Skeletal muscle satellite cell (primary cell): ENCODE measurements at regions not wholly inside any gene's neighbourhood (a gene's known extent, or its start where the extent isn't known, plus 50 kb on each side); places are given as distances from the start of the nearest gene placed in this dataset.

Experiments used
- H3K27me3 ChIP-seq: 2 replicates; pipeline ENCODE4 v1.7.0; 2013; ENCODE audit warnings: low read length; ENCODE audit not compliant: control insufficient read depth, insufficient read depth
- H3K36me3 ChIP-seq: 2 replicates; pipeline ENCODE4 v1.7.0; 2013; ENCODE audit warnings: mild to moderate bottlenecking, control low read depth, low read length; ENCODE audit not compliant: insufficient read depth
- H3K4me1 ChIP-seq: 2 replicates; pipeline ENCODE4 v1.7.0; 2013; ENCODE audit warnings: low read length; ENCODE audit not compliant: control insufficient read depth, insufficient read depth
- H3K4me2 ChIP-seq: 2 replicates; pipeline ENCODE4 v1.7.0; 2013; ENCODE audit warnings: mild to moderate bottlenecking, low read length
- H3K4me3 ChIP-seq: 2 replicates; pipeline ENCODE4 v1.7.0; 2013; ENCODE audit warnings: low read length
- H3K9ac ChIP-seq: 2 replicates; pipeline ENCODE4 v1.7.0; 2013; ENCODE audit warnings: mild to moderate bottlenecking, low read depth, low read length, moderate library complexity
- H3K9me3 ChIP-seq: replicated peaks from 2 replicates; pipeline ENCODE4 v1.7.0; 2013; ENCODE audit warnings: mild to moderate bottlenecking, control low read depth, low read length

DNA sequence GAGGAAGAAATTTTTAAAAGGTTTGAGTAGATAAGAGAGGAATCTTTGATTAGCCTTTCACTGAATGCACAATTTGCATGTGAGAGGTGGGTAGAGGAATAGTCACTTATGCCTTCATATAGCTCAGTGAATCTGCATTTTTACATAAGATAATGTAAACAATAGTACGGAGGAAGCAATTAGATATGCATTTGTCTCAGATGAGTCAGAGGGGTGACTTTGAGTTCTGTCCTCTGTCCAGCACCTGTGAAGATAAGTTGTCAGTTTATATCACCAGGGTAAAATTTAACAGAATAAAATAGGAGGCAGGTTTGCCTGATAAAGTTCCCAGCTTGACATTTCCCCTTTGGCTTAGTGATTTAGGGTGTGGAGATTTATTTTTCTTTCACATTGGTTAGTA, 841.9 kb downstream of the PCDH18 start:
- Histone ChIP-seq H3K9ac (no peak overlapping the region), H3K4me3 (no peak overlapping the region), H3K4me1 (peaks cover 10% of the 10 kb centered on the region), H3K36me3 (no peaks in the 10 kb centered on the region), H3K27me3 (no peaks in the 10 kb centered on the region), H3K9me3 (no peaks in the 10 kb centered on the region), H3K4me2 (peak overlapping the region; percentile 37)

DNA sequence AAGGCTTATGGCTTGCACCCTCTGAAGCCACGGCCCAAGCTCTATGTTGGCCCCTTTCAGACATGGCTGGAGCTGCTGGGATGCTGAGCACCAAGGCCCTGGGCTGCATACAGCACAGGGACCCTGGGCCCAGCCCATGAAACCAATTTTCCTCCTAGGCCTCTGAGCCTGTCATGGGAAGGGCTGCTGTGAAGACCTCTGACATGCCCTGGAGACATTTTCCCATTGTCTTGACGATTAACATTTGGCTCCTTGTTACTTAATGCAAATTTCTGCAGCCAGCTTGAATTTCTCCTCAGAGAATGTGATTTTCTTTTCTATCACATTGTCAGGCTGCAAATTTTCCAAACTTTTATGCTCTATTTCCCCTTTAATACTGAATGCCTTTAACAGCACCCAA, 844.7 kb downstream of the PCDH18 start:
- H3K9ac ChIP-seq = no peak overlapping the region
- H3K4me3 ChIP-seq = no peak overlapping the region
- H3K9me3 ChIP-seq = no peaks in the 10 kb centered on the region
- H3K27me3 ChIP-seq = no peaks in the 10 kb centered on the region
- H3K4me1 ChIP-seq = peaks cover 10% of the 10 kb centered on the region
- H3K36me3 ChIP-seq = no peaks in the 10 kb centered on the region
- no peak overlapping the region for H3K4me2 ChIP-seq

DNA sequence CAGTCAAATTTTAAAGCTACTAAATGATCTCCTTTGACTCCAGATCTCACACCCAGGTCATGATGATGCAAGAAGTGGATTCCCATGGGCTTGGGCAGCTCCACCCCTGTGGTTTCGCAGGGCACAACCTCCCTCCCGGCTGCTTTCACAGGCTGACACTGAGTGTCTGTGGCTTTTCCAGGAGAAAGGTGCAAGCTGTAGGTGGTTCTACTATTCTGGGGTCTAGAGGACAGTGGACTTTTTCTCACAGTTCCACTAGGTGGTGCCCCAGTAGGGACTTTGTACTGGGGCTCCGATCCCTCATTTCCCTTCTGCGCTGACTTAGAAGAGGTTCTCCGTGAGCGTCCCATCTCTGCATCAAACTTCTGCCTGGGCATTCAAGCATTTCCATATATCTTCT, 845.2 kb downstream of the PCDH18 start:
- H3K9me3 ChIP-seq = no peaks in the 10 kb centered on the region
- no peak overlapping the region for H3K4me2 ChIP-seq
- no peak overlapping the region for H3K9ac ChIP-seq
- H3K4me1 ChIP-seq = peaks cover 10% of the 10 kb centered on the region
- no peaks in the 10 kb centered on the region for H3K36me3 ChIP-seq
- no peaks in the 10 kb centered on the region for H3K27me3 ChIP-seq
- no peak overlapping the region for H3K4me3 ChIP-seq

DNA sequence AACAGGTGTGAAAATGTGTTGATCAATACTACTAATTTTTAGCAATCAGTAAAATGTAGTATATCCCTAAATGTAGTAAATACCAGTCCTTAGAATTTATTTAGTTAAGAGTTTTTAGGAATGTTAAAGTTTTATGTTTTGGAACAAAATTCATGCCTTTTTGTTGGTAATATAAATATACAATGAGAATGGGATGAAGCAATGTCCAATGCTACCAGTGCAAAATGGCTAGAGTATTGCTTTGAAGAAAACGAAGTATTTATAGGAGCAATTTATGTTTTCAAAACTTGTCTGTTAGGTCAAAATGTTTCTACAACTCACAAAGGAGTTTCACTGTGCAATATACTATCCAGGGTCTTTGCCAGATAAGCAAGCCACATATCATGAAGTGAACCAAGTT, 851.5 kb downstream of the PCDH18 start:
- H3K4me3 ChIP-seq = no peak overlapping the region
- H3K27me3 ChIP-seq = no peaks in the 10 kb centered on the region
- H3K4me1 ChIP-seq = no peaks in the 10 kb centered on the region
- no peaks in the 10 kb centered on the region for H3K36me3 ChIP-seq
- H3K9me3 ChIP-seq = no peaks in the 10 kb centered on the region
- H3K4me2 ChIP-seq = no peak overlapping the region
- no peak overlapping the region for H3K9ac ChIP-seq

DNA sequence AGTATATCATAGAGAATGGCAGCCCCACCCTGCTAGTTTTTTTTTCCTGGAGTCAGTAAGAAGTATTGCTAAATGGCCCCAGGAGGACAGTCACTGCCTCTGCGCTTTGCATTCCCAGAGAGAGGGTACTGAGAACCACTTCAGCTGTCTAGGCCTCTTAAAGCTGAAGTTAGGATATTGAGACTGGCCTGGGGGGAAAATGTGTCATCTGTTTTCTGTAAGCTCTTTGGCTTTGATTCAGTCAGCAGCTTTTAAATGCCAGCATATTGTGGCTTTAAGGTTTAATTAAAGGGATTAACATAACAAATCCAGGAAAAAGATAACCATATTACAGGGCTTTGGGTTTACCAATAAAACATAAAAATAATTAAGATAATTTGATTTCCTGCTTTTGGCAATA, 852.0 kb downstream of the PCDH18 start:
- H3K4me1 ChIP-seq = no peaks in the 10 kb centered on the region
- no peak overlapping the region for H3K4me3 ChIP-seq
- H3K27me3 ChIP-seq = no peaks in the 10 kb centered on the region
- H3K9me3 ChIP-seq = no peaks in the 10 kb centered on the region
- H3K36me3 ChIP-seq = no peaks in the 10 kb centered on the region
- no peak overlapping the region for H3K4me2 ChIP-seq
- H3K9ac ChIP-seq = no peak overlapping the region

DNA sequence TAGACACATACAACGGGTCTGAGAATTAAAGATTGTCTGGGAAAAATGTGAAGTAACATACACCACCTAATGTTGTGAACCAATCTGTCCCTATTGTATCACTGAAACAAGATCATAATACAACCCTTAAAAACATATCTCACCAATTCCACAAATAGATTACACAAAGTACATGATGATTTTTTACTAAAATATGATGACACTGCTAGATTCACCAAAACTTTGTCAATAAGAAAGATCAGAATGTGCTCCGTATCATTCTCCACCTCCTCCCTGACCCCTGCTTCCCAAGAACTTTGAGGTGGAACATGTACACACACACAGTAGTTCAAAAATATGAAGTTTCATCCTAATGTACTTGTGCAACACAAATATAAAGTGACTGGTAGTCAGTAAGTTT, 862.0 kb downstream of the PCDH18 start:
- Histone ChIP-seq H3K4me2 (no peak overlapping the region), H3K9ac (no peak overlapping the region), H3K27me3 (no peaks in the 10 kb centered on the region), H3K4me3 (no peak overlapping the region), H3K36me3 (no peaks in the 10 kb centered on the region), H3K9me3 (no peaks in the 10 kb centered on the region), H3K4me1 (peaks cover 10% of the 10 kb centered on the region)

DNA sequence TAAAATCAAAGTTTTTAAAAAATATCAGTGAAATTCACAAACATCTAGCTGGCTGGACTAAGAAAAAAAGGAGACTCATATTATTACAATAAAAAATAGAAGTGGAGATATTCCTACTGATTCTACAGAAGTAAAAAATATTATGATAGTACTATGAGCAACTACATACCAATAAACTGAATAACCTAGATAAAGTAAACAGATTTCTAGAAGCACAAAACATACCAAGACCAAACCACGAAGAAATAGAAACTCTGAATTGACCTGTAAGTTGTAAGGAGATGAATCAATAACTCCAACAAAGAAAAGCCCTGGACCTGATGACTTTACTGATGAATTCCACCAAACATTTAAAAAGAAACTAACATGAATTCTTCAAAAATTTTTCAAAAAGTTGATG, 867.3 kb downstream of the PCDH18 start:
- H3K9ac ChIP-seq = no peak overlapping the region
- H3K27me3 ChIP-seq = no peaks in the 10 kb centered on the region
- no peak overlapping the region for H3K4me2 ChIP-seq
- no peaks in the 10 kb centered on the region for H3K36me3 ChIP-seq
- no peaks in the 10 kb centered on the region for H3K9me3 ChIP-seq
- peaks cover 10% of the 10 kb centered on the region for H3K4me1 ChIP-seq
- H3K4me3 ChIP-seq = no peak overlapping the region

DNA sequence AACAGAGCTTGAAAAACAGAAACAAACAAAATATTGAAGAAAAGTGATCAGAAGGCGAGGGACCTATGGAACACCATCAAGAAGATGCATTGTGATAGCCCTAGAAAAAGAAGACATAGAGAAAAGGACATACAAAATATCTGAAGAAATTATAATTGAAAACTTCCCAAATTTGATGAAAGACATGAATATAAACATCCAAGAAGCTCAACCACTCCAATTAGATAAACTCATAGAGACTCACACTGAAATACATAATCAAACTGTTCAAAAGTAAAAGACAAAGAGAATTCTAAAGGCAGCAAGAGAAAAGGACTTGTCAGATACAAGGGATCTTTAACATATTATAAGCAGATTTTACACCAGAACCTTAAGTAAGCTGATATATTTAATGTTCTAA, 869.8 kb downstream of the PCDH18 start:
- no peak overlapping the region for H3K4me3 ChIP-seq
- no peak overlapping the region for H3K9ac ChIP-seq
- no peaks in the 10 kb centered on the region for H3K4me1 ChIP-seq
- H3K9me3 ChIP-seq = no peaks in the 10 kb centered on the region
- H3K4me2 ChIP-seq = no peak overlapping the region
- no peaks in the 10 kb centered on the region for H3K36me3 ChIP-seq
- H3K27me3 ChIP-seq = no peaks in the 10 kb centered on the region

DNA sequence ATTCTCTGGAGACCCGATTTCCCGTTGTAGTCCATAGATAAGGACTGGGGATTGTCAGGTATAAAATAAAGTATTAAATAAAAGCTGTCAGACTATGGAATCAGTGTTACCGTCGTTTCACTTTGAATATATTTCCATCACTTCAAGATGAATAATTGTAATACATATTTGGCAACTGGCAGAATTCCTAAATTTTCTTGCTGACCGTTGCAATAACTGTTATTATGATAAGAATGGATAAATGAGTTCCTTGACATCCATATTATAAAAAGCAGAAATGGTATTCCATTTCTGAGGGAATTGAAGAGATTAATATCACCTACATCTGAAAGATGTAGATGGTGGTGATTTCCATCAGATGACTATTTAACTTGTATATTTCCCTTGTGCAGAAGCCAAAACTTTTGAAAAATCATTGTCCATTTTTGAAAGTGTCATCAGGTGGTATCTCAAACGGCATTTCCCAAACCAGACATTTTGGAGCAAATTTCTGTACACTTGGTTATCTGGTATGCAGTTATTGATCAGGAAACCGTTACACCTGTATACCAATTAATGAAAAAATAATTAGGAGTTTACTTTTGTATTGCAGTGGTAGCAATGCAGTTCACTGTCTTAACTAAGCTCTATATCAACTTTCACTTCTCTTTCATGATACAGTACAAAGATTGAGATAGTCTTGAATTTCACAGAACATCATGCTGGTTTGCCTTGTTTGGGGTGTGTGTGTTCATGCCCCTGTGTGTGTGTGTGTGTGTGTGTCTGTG, 878.5 kb downstream of the PCDH18 start:
- Histone ChIP-seq H3K9ac (no peak overlapping the region), H3K4me2 (no peak overlapping the region), H3K27me3 (no peaks in the 10 kb centered on the region), H3K4me1 (peaks cover 12% of the 10 kb centered on the region), H3K36me3 (no peaks in the 10 kb centered on the region), H3K4me3 (no peak overlapping the region), H3K9me3 (no peaks in the 10 kb centered on the region)

DNA sequence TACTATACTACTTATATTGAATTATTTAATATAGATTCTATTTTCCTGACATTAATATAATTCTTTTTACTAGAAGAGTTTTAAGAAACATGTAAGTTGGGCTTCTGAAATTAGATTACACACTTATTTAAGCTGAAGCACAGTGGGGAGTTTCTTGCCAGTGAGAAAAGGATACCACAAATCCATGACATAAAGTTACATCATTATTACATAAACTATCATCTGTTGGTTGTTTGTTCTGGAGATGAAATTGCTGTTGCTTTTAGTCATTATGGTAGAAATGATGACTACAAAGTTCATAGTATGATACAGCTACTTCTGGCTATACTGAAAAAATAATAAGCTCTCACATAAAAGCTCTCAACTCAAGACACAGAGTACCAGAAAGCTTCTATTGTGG, 880.4 kb downstream of the PCDH18 start:
- Histone ChIP-seq H3K27me3 (no peaks in the 10 kb centered on the region), H3K4me3 (no peak overlapping the region), H3K9me3 (no peaks in the 10 kb centered on the region), H3K9ac (no peak overlapping the region), H3K4me1 (peaks cover 12% of the 10 kb centered on the region), H3K4me2 (no peak overlapping the region), H3K36me3 (no peaks in the 10 kb centered on the region)

DNA sequence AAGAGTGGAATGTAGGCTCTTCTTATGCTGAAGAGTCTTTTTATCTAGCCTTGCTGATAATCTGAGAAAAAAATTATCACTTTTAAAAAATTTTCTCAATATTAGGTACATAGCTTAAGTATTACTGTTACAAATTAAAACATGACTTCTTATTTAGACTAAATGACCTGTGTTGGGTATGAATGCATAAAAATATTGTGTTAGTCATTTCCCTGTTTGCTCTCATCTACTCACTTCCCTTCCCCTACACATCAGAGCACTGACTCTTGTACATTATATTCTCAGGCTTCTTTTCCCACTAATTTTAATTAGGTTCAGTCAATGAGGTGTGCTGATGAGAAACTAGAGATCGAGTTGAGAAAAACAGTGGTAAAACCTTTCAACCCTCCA, 881.0 kb downstream of the PCDH18 start:
- Histone ChIP-seq H3K4me2 (no peak overlapping the region), H3K27me3 (no peaks in the 10 kb centered on the region), H3K4me1 (peaks cover 12% of the 10 kb centered on the region), H3K9me3 (no peaks in the 10 kb centered on the region), H3K4me3 (no peak overlapping the region), H3K36me3 (no peaks in the 10 kb centered on the region), H3K9ac (no peak overlapping the region)

DNA sequence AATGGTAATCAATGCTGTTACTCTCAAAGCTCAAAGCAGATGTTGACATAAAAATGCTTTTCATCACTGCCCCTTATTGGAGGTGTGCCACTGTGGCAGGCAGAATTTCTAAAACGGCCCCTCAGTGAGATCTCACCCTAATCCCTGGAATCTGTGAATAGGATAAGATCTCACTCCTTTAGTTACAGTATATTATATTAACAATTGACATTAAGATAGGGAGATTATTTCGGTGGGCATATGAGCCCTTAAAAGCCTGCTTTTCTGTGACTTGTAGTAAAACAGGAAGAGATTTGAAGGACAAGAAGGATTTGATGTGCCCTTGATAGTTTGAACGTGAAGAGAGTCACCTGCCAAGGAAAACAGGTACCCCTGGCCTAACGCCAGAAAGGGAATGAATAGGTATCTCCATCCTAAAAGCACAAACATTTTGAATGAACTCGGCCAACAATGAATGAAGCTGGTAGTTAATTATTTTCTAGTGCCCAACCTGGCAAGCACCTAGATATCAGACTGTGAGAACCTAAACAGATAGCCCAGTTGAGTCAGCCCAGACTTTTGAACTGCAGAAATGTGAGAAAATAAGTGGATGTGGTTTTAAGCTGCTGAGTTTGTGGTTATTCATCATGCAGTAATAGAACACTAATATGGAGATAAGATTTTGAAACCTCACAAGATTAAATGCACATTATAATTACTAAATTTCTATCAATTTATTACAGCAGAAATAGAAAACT, 881.6 kb downstream of the PCDH18 start:
- no peak overlapping the region for H3K4me3 ChIP-seq
- H3K9ac ChIP-seq = no peak overlapping the region
- no peaks in the 10 kb centered on the region for H3K36me3 ChIP-seq
- H3K4me1 ChIP-seq = peaks cover 12% of the 10 kb centered on the region
- no peak overlapping the region for H3K4me2 ChIP-seq
- H3K27me3 ChIP-seq = no peaks in the 10 kb centered on the region
- no peaks in the 10 kb centered on the region for H3K9me3 ChIP-seq
